CD4-positive, alpha-beta T cell treated with Interleukin-4 for 1 hour (primary cell): ENCODE measurements at regions not wholly inside any gene's neighbourhood (a gene's known extent, or its start where the extent isn't known, plus 50 kb on each side); places are given as distances from the start of the nearest gene placed in this dataset.

Source experiments
- DNase-seq, 2 donors: peaks; one replicate each; pipeline ENCODE4 v3.0.0-alpha.2; 2020 to 2022

DNA sequence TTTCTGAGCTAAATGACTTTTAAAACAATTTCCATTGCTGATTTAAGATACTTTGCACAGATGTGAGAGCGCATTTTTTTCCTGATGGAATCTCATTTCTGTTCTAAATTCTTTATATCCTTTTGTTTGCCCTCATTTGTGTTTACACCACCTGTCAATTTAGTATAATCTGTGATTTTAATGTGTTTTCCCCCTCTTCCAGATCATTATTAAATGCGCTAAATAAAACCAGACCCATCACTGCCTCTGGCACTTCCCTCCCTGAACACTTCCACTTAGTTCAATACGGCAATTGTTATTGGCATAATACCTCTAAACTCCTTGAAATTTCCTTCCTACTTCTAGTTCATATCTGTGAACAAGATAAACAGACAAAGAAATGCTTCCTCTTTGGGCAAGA is 186.9 kb upstream of the ADGRL2 start:
- DNase-seq: no peak

DNA sequence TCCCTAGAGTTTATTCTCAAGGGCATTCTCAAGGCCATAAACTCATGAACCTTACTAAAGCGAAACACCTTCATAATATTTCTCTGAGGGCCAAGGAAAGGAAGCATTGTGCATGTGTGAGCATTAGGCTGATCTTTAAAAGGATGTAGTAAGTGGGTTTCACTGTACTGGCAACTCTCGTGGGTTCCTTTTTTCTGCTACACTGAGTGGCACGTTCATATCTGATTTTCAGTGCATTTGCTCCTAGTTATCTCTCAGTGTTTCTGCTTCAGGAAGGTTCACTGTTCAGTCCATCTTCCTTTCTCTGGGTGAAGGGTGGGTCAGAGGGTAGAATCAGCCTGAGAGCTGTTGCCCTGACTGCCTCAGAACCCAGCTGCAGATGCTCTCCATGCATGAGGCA is 192.8 kb upstream of the ADGRL2 start:
- no peak for DNase-seq

DNA sequence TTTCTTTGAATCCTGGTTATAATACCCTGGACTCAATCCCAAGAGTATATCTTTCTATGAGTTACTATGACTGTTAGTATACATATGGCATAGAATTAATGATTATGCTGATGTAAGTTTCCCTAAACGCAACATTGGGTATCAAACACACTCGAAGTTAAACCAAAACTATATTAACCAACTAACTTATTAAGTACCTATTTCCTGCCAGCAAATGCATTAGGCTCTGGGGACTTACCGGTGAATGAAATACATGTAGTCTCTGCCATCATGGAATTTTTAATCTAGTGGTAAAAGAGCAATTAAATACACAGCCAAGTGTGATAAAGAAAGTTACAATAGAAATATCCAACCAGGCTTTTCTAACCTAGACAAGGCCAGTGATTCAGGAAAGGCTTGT is 193.6 kb upstream of the ADGRL2 start:
- no peak for DNase-seq

DNA sequence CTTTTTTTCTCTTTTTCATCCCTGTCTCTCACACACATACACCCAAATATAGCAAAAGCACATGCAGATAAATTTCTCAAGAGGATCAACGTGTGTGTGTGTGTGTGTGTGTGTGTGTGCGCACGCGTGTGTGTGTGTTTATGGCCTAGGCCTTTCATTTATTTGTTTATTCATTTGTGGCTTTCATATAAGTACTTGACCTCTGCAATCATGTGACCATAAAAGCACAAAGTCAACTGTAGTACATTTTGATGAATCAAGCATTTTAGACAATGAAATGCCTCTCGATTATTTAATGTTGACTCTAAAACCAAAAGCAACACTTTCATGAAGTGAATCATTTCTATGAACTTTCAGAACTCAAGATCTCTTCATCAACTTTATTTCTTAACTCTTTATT is 194.1 kb upstream of the ADGRL2 start:
- DNase-seq: no peak

DNA sequence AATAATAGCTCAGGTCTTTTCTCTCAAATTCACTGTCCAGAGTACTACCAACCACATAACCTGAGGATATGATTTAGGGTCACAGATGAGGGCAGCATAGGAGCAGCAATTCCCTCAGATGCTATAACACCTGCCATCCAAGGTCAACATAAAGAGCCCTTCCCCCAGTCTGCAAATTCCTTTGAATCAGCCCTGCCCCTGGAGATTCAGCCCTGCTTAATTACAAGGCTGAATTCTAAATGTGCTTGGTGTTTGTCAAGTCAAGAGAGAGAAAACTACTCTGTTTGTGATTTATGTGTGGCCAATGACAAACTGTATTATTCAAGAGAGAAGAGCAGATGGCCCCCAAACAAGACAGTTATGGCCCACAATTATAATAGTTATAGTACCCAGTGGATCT is 195.7 kb upstream of the ADGRL2 start:
- DNase-seq: no peak

DNA sequence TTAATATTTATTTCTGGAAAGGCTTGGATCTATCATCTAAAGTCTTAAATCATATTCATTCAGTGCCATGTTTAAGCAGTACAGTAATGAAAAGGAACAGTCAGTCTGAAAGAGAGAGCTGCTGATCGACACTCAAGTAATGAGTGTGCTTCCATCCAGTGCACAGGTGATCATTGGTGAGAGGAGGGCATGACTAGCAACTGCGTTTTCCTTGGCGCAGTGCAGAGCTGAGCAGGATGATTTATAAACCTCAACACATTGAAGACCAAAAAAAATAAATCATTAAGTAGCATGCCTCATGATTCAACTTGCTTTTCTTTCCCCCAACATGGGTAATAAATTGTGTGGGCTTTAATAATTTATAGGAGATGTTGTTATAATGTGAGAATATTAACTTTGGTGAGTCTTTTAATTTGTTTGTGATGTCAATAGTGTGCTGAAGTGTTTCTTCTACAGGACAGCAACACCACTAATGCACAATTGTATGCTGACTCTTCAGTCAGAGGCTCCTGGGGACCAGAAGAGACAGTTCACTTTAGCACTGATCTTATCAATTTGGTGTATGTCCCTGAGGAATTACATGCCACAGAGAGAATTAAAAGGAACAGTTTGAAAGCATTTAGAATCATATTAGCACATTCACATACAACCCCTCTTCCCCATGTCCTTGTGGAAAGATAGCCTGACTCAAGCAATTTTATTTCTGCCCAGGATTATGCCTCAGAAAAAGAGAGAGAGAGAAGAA is 199.7 kb upstream of the ADGRL2 start:
- DNase-seq: no peak

DNA sequence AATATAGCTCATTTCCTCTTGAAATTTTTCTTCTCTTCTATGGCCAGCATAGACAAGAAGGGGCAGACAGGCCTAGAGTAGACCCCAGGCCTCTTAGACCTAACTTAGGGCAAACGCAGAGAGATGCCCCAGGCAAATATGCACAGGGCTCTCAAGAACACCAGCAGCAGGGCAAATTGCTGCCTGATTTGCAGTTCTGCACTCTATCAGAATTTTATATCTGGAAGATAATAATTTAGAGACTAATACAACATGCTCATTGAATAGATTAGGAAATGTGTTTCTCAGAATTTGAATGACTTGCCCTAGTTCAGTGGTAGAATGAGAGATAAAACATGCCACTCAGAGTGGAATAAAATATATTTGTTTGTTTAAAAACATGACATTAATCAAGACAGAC is 200.4 kb upstream of the ADGRL2 start:
- DNase-seq: no peak

DNA sequence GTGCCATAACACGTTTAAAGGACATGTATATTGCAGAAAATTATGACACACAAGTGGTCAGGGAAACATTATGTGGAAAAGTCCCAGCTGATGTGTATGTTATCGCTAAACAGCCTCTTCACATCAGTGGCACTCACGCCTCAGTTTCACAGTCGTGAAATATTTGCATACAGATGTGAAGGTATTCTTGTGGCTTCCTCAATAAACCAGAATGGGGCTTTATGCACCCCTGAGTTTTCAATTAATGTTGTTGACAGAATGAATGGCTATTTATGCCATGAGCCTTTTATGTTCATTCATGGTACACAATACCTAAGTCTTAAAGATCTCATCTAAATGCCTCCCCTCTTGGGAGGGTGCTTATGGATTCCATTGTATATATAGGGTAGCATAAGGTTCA is 202.1 kb upstream of the ADGRL2 start:
- no peak for DNase-seq

DNA sequence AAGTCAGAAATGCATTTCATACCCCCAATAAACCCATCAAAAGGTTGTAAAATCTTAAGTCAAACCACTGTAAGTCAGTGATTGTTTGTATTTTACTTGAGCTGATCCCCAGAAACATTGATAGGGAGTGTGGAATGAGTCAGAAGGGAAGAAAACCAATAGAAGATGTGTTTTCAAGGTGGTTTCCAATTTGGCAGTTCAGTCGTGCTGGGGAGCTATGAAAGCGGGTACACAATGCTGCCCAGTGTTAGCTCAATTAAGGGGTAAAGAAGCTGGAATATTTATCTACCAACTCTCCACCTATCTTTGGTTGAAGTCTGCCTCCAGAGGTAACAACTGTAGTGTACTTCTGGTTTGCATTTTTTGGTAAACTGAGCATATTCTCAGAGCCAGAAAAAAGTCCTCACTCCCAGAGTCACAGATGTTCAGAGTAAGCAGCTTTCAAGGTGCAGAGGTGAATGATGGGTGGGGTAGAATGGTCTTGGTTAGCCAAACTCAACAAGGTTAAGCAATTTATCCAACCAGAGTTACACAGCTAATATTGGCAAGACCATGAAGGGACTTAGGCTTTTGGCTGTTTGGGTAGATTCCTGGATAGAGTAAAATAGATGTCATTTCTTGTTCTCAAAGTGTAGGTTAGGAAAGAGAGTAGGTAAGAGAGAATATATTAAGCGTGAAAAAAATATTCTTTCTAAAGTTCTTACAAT is 202.9 kb upstream of the ADGRL2 start:
- DNase-seq: no peak

DNA sequence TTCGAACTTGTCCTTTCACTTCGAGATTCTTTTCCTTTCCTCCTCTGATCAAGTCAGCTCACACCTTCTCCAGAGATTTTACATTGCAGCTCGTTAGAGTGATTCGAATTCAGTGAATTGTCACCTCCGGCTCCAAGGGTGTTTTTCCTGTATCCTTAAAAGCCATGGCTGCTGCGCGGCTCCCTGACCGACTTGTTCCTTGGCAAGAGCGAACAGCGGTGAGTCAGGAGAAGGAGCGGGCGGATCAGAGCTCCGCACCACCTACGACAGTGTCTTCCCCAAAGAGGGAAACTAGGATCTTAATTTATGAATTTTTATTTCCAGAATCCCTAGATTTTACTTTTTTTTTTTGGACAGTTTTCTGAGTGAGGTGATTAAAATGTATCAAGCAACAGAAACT is 204.4 kb upstream of the ADGRL2 start:
- no peak for DNase-seq

DNA sequence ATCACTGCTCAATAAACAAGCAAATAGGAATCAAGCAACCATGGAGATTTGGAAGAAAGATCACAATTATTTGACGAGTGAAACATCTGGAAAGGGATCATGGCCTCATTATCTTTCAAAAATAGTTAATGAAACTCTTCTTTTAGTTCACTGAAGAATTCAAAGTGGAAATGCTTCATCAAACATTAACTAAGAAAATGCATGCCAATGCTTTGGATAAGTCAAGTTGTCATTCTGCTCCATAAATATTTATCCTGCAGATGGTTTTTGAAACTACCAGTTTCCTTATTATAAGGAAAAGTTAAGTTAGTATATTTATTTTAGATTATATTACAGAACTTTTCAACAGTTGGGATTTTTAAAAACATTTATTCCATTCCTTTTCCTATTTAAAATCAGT is 206.5 kb upstream of the ADGRL2 start:
- no peak for DNase-seq

DNA sequence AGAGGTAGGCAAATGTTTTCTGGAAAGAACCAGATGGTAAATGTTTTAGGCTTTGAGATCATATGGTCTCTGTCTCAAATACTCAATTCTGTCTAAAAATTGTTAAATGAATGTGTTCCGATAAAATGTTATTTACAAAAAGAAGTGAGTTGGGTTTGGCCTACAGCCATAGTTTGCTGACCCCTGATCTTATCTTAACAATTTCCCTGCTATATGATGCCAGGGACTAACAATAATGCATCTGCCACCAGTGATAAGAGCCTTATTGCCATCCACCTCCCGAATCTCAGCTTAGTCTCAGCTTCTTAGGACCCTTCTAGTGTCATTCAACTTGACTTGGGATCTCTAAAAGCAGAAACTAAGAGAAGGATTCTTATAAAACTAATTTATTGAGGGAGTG is 208.5 kb upstream of the ADGRL2 start:
- no peak for DNase-seq

DNA sequence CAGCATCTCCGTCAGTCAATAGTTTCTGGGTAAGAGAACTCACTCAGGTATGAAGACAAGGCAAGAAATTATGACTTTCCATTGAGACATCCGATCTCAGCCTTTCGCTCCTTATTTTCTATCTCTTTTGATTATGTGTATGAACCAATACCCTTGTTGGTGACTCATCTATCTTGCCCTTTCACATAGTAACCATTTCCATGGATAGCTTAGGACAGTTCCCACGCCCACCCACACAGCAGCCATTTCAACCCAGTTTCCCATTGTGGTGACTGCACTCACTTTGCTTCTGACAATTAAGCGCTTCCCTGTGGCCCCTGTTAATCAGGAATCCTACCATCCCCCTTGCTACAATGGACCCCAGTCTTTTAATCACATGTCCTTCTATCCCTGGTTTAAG is 210.6 kb upstream of the ADGRL2 start:
- no peak for DNase-seq

DNA sequence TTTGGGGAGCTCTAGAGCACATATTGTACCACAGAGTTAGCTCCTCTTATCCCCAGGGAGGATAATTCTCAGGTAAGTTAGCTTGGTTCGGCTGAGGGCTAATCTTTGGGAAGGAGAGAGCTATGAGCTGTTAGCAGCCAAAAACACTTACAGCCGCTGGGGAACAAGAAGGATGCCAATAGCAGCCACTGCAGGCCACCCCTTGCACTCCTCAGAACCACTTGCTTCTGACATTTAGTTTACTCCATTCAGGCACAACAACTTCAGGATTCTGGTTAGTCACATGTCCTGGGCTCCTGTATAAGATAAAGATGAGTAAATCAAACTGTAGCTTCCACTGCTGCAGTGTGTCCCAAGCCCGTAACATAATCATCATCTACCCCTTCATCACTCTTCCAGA is 212.6 kb upstream of the ADGRL2 start:
- DNase-seq: no peak

DNA sequence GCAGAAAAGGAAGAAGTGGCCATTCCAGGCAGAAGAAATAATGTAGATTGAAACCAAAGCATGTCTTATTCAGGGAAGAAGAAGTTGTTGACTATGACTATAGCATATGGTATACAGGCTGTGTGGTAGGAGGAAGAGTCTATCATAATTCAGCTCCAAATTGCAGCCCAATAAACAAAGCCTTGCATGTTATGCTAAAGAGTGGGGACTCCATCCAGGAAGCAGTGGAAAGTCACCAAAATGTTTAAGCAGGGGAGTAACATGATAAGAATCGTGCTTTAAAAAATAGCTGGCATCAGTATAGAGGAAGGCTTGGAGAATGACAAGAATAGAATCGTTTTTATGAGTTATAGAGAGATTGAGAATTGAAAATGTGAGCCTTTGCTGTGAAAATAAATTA is 213.3 kb upstream of the ADGRL2 start:
- DNase-seq: no peak

DNA sequence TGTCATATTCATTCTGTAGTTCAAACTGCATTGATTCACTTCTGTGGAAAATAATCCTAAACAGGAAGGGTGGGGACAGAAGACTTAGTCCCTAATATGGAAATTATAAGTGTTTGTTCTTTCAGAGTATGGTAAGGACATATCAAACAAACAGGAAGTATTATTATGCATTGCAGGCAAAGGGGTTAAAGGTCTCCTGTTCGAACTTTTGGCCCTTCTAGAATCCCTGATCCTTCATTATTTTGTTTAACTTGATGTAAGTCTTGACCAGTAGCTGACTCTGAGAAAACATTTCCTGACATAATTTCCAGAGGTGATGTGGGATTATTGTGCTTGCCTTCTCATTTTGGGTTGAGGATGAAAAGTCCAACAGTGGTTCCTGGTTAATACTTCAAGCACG is 215.4 kb upstream of the ADGRL2 start:
- DNase-seq: no peak

DNA sequence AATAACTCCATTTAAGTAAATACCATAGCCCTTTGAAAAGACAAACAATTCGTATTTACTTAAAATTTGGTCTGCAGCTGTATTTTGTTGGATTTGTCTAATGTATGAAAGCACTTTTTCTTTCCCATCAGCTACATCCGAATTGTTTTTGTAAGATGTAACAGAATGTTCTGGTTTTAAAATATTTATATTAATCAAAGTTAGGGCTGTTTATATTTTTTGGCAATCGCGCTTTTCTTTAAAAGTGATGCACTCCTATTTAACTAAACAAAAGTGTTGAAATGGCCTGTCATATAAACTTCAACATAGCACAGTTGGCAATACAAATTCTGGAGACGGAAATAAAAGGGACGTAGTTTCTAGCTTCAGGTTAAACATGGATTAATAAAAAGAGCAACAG is 216.3 kb upstream of the ADGRL2 start:
- DNase-seq: no peak

DNA sequence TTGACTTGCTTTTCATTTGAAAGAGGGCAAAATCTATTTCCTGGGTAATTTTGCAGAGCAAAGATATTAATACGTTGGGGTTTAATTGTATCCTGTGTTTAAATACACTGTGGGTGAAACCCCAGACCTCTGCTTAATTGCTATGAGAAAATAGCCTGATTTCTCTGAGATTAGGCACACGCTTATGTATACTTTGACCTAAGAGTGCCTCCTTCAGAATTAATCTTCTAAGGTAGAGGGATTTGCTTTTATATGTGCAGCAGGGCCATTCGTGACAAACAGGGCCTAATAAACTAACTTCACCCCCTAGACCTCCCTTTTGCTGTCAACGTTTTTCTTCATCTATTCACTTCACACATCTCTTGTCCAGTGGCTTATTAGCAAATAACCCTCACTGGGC is 216.9 kb upstream of the ADGRL2 start:
- no peak for DNase-seq

DNA sequence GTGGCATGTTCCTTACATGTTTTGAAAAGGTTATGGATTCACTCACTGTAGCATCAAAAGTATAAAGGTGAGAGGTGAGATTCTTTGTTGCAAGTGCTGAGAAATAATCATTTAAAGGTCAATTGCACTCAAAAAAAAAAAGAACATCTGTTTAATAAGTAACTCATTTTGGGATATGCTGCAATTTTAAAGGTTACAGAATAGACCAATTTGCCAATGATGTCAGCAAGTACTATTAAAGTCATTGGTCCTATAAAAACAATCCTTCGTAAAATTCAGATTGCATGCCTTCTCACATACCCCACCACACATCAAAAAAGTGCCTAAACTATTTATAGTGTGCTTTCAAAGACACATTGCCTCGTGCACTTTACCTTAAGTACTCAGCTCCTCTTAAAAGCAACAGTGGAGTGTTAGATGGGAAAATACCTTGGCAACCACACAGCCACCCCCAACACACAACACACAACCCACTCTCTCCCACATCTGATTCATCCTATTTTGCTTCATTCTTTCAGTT is 218.2 kb upstream of the ADGRL2 start:
- no peak for DNase-seq

DNA sequence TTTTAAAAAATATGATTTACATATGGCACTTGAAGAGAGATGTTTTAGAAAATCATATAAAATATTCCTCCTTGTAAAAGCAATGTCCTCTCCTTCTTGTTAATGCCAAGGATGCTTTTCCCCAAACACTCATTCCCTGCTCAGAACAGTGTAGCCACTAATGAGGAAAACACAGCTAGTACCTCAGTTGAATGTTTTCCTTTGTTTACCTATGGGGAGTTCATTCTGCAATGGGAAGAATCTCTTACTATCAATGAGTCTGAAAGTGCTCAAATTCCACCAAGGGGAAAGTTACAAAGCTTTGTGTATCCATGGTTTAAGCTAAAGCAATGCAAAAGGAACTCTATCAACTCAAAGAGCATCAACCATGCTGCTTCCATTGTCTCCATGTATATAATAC is 221.9 kb upstream of the ADGRL2 start:
- no peak for DNase-seq

DNA sequence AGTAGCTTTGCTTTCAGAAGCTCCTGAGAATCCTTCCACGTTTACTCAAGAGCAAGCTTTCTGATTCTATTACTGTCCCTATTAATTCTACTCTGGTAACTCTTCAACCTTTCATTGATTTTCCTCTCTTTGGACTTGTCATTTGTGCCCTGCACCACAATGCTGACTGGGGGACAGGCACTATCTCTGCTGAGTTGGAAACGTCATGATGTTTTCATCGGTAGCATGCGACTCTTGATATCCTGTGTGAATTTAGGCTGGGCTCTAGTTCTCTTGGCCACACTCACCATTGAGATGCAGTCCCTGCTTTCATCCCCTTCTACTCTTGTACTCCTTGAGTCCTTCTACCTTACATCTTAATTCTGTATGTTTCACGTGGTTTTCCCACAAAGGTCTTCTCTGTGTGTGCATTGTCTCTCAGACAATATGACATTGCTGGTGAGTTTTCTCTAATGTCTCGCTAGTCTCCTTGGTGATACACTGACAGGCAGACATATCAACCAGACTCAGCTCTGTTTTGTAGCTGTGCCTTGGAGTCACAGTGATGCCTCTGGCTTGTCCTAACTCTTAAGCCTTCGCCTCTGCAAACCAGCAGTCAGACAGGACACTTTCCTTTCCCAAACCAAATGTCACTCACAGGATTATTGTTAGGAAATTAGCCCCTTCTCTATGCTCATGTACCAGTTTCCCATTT is 223.6 kb upstream of the ADGRL2 start:
- DNase-seq: no peak

DNA sequence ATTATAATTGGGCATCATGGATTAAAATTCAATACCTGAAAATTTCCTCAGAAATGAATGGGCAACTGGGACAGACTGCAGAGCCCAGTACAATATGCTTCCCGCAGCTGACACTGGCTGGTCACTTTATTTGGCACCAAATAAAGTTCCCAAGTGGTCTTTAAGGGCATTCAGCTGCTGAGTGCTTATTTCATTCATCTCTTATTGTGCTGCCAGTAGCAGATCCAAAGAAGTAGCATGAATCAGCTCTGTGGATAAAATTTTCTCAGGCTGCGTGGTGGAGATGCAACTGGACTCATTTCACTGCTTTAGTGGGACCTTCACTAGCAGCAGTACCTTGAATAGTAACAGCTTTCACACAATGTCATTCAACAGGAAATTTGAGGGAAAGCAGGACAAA is 226.3 kb upstream of the ADGRL2 start:
- no peak for DNase-seq

DNA sequence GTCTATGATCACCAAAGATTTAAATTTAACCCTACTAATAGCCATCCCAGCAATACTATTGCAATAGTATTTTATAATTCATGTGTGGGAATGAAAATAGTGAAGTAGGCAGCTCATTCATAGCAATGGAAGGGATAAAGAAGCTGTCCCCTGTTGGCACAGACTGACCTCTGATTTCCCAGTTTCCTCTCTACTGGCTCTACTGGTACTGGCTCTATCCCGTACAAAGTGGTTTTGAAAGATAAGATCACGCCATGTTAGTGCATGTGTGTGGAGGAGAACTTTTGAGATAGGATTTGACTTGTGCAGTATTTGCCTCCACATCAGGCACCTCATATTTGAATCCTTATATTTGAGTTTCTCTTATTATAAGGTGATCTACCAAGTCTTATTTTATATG is 227.3 kb upstream of the ADGRL2 start:
- DNase-seq: no peak

DNA sequence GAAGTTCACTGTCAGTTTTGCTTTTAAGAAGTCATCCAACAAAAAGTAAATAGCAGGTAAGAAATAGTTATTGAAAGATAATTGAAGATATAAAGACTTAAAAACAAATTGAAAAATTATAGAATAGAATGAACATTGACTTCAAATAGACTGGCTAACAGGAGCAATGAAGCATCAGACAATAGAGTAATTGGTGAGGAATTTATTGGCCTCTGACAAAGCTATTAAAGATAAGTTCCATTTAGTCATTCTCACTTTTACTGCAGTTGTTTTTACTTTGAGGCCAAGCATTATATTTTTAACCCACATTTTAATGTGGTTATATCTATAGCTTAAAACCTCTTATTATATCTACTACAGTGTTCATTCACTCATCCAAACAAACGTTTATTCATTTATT is 228.8 kb upstream of the ADGRL2 start:
- DNase-seq: no peak
